HuH-7.5 (cell line): ENCODE measurements at regions not wholly inside any gene's neighbourhood (a gene's known extent, or its start where the extent isn't known, plus 50 kb on each side); places are given as distances from the start of the nearest gene placed in this dataset.
"Not testable (repeated sequence)": the region's sequence is repeated elsewhere in the genome, so short reads cannot be mapped to it uniquely, and the experiment has no call there.

ENCODE experiments used
- DNase-seq: peaks from one replicate; pipeline ENCODE4 v3.0.0; 2011; ENCODE audit warnings: low spot score

DNA sequence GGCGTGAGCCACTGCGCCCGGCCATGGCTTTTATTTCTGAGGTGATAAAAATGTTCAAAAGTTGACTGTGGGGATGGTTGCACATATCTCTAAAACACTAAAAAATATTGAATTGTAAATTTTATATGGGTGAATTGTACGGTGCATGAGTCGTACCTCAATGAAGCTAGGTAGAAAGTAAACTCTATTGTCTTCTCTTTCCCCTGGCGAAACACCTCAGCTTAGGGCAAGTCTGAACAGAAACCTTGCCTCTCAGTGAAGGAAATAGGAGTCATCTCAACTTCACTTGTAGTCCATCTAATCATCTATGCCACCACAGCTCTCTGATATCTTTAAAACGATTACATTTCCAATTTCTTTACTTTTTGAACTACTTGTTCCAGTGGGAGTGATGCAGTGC lies 309.6 kb downstream of the SPATA31A1 start:
- DNase-seq = not testable (repeated sequence)

DNA sequence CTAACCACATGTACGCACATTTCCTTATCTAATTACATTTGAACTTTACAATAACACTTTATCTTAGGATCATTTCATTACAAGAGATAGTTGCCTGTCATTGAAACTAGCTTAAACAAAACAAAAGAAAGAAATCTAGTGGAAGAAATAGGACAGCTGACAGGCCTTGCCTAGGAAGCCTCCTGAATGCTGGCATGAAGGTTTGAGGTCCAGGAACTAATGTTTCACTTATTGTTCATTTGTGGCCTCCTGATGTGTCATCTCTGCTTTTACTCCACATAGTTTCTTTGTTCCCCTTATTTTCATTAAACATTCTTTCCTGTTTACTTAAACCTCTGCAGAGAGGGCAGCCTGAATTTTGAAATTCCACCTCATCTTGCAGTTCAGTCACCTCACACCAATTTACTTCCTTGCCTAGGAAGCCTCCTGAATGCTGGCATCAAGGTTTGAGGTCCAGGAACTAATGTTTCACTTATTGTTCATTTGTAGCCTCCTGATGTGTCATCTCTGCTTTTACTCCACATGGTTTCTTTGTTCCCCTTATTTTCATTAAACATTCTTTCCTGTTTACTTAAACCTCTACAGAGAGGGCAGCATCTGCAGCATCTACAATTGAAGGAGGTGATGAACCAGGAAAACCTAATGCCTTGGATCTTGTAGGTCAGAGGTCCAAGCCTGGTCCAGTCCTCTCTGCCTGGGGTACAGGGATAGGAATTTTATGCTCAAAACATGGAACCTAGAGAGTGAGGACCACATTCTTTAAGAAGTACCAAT lies 319.2 kb downstream of the SPATA31A1 start:
- DNase-seq = not testable (repeated sequence)

DNA sequence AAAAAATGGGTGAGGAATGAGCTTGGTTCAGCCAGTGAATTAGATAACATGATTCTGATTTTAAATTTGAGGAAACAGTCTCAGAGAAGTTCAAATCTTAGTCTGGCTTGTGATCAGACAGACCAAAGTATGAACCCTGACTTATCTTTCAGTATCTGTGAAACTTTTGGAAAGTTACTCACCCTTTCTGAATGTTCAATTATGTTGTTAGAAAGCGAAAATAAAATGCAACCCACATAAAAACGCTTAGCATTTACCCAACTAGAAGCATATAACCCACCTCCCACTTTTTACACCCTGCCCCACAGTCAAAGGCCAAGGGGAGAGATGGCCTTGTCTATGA lies 319.7 kb downstream of the SPATA31A1 start:
- DNase-seq = not testable (repeated sequence)

DNA sequence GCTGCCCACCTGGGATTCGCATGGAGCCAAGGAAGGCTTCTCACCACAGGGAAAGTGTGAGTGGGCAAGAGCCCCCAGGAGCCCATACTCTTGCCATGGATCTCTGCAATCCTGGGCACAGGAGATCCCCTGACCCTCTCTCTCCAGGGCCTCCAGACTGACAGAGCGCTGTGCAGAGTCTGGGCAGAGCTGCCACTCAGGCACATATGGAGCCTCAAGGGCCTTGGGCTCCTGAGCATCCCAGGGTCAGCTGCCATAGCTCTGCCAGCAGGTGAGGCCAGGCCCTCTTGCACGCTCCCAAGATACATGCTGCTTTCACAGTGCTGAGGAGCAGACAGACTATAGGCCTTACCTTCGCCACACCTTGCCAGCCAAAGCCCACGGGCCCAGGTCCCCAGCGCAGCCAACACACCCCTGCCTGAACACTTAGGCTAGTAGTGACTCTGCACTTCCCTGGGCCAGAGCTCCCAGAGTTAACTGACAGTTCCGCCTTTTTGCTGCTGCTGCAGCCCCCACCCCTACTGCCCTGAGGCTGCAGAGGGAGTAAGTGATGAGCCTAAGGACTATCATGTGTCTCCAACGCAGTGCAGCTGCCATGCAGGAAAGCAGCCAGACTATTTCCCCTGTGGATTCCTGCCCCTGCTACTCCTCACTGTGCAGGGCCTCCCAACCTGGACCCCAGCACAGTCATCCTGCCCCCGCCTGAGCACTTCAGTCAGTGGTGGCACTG lies 323.2 kb downstream of the SPATA31A1 start:
- DNase-seq = not testable (repeated sequence)

DNA sequence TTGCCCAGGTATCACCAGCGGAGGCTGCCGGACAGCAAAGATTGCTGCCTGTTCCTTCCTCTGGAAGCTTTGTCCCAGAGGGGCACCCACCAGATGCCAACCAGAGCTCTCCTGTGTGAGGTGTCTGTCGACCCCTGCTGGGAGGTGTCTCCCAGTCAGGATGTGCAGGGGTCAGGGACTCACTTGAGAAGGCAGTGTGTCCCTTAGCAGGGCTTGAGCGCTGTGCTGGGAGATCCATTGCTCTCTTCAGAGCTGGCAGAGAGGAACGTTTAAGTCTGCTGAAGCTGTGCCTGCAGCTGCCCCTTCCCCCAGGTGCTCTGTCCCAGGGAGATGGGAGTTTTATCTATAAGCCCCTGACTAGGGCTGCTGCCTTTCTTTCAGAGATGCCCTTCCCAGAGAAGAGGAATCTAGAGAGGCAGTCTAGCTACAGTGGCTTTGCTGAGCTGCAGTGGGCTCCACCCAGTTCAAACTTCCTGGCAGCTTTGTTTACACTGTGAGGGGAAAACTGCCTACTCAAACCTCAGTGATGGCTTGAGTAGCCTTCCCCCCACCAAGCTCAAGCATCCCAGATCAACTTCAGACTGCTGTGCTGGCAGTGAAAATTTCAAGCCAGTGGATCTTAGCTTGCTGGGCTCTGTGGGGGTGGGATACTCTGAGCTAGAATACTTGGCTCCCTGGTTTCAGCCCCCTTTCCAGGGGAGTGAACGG lies 325.4 kb downstream of the SPATA31A1 start:
- not testable (repeated sequence) for DNase-seq

DNA sequence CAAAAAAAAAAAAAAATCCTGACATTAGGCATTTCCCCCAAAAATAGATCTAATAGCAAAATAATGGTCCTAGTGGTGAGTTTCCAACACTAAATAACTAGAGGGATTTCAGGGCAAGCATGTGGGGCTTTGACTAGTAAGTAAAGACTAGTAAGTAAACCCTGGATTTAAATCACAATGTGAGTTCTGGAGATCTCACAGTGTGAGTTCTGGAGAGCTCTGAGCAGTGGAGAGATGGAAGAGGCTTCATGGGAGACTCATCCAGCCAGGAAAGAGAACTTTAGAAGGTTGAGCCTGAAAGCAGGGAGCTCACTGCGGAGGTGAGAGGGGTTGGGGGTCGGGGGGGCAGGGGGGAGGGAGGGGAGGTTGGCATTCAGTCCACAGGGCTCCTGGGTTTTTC lies 373.4 kb downstream of the SPATA31A1 start:
- not testable (repeated sequence) for DNase-seq

DNA sequence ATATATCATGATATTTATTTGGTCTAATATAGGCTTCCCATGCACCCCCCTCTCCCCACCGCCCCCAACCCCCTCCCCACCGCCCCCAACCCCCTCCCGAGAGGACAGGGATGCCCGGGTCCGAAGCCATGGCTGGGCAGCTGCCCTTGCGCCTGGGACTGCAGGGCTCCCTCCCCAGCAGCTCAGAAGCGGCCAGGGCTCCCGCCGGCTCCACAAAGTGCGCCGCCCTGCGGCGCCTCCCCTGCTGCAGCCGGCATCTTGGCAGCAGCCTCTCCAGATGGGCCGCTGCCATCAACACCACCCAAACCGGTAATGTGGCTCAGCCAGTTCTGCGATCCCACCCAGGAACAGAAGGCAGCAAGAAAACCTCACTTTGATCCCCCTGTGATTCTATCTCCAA lies 389.4 kb downstream of the SPATA31A1 start:
- DNase-seq = not testable (repeated sequence)

DNA sequence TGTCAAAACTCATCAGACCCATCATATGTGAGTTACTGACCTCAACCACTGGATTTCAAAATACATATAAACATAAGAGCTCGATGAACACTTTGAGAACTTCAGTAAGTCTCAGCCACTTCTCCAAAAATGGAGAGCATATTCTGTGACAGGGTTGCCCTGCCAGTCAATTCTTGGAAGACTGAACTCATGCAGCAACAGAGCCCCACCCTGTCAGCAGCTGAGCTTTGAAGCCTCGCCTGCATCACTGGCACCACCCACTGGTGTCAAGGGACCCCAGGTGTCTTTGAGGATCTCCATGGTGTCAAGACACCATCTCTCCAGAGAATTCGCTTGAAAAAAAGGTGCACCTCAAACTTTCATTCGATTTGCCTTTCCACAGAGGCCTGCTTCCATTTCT lies 420.1 kb downstream of the SPATA31A1 start:
- not testable (repeated sequence) for DNase-seq

DNA sequence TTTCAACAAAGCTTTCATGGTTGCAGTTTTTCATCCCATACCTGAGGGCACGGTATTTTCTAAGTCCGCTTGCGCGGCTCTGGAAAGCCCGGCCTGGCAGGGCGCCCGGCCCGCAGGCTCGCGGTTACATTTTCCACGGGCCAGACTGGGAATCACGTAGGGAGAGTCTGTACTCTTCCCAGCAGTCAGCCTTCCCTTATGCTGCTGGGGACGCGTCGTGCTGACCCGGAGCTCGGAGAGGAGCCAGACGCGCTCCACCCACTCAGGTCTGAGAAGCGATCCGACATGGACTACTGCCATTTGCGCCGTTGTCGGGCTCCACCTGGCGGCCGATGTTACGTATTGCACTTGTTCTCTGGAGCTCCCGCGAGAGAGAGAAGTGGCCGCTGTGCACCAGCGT lies 435.9 kb downstream of the SPATA31A1 start:
- DNase-seq = not testable (repeated sequence)

DNA sequence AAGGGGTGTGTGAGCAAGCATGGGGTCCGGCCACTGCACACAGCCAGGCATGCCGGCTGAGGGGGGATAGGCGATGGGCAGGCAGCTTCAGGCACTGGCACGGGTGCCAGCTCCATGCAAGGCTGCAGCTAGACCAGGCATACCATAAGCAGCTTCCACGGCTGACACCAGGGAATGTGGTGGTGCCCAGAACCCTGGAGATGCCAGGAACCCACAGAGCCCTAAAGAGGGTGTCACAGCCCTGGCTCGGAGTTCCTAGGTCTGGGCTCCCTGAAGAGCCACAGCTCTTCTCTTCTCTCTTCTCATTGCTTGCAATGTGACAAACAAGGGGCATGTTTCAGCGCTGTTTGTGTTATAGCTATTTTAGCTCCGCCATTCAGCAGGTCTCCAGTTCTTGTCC lies 442.5 kb downstream of the SPATA31A1 start:
- DNase-seq = not testable (repeated sequence)

DNA sequence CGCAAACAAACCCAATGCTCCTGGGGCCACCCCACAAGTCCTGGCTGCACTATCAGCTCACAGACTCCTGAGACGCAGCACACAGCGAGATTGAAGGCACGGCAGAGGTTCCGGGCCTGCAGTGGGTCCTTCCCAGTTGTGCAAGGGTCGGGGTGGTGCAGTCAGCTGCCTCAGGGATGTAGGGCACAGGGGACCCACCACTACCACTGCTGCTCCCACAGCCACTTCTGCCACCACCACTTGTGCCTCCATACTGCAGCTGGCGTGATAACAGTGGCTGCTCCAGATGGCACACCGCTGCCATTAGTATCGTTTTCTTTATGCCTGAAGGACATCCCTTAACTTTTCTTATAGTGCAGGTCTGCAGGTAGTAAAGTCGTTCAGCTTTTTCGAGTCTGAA lies 443.8 kb downstream of the SPATA31A1 start:
- DNase-seq = not testable (repeated sequence)

DNA sequence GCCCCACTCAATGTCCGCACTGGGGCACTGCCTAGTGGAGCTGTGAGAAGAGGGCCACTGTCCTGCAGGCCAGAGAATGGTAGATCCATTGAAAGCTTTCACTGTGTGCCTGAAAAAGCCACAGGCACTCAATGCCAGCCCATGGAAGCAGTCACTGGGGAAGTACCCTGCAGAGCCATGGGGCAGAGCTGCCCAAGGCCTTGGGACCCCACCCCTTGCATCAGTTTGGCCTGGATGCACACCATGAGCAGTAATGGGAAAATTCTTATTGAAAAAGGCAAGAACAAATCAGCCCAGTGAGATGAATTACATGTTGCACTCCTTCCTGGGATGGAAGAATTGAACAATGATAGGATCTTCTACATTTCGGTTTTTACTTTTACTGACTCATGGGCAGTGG lies 447.1 kb downstream of the SPATA31A1 start:
- DNase-seq = not testable (repeated sequence)

DNA sequence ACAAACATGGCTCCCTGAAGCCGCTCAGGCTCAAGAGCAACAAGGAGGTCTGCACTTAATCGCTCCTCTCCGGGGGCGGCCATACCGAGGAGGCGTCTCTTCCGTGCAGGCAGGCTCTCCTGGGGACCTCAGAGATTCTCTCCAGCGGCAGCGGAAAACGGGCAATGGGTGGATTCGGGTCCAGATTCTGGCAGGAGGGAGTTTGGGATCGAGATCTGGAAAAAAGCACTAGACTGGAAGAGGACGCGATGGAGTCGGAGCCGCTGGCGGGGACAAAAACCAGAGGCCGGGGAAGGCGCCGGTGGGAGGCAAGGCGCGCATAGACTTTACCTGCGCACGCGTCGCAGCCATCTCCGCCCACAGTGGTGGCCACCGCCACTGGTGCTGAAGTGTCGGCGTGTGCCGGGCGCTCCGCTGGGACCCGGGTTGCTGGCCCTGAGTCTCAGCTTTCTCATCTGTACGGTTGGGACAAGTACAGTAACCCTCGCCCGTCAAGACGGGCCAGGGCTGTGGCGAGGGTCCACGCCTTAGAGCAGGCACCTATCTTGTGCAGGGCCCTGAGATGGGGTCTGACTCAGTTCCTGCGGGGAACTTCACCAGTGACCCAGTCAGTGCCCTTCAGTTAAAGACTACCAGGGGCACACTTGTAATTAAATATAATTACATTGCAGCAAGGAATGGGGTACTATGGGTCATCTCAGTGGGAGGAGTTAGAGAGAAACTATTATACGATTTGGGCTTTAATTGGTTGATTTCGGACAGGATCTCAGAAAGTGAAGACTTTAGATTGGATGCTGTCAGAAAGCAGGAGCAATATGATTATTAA lies 454.1 kb downstream of the SPATA31A1 start:
- DNase-seq = not testable (repeated sequence)

DNA sequence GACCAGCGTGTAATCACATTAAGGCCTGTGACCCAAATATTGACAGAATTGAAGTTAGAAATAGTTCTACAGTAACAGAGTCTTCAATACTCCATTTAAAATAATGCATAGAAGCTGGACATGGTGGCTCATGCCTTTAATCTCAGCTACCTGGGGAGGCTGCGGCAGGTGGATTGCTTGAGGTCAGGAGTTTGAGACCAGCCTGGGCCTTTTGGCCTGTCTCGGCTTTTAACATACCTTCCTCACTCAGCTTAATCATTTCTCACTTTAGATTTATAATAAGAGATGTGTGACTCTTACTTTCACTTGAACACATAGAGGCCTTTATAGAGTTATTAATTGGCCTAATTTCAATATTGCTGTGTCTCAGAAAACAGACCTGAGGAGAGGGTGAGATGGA lies 454.9 kb downstream of the SPATA31A1 start:
- DNase-seq = not testable (repeated sequence)

DNA sequence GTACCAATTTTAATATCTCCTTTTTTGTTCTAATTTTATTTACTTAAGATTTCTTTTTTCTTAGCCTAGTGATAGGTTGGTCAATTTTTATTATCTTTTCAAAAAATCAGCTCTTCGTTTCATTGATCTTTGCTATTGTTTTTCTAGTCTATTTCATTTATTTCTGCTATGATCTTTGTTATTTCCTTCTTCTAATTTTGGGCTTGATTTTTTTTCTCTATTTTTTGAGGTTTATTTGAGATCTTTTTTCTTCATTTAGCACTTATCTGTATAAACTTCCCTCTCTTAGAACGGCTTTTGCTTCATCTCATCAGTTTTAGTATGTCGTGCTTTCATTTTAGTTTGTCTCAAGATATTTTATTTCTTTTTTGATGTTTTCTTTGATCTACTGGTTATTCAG lies 456.1 kb downstream of the SPATA31A1 start:
- not testable (repeated sequence) for DNase-seq

DNA sequence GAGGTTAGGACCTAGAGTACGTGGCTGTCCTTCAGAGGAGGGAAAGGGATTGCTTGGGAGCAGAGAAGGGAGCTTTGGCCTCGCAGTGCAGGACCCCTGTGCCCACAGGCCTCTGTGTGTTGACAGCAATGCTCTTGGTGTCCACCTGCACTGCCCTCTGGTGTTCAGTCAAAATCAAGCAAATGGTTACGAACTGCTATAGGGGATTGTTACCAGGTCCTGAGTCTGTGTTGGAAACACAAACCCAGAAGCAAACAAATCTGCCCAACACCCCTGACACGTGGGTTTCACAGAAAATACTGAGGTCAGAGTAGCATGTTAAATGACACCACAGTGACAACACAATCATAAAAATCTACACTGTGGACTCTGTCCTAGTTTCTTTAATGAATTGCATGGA lies 473.0 kb downstream of the SPATA31A1 start:
- DNase-seq = not testable (repeated sequence)
